ENCODE measurements at regions not wholly inside any gene's neighbourhood (a gene's known extent, or its start where the extent isn't known, plus 50 kb on each side); places are given as distances from the start of the nearest gene placed in this dataset.

DNA sequence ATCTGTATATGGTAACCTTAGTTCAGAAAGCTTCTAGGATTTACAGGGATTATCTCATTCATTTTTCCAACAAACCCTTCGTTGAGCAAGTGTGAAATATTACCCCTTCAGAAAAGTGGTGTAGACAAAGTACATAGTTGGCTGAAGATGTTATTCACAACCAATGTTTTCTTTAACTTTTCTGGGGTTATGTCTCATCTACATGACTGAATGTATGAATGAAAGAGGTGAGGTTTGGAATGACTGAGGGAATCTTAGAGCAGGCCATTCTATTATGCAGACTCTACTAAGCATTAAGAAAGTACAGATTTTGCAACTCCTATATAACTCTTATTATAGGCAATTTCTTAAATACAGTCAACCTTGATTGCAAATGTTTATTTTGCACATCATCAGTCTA is 167.2 kb downstream of the NDFIP2 start:
- no peak for TF ChIP-seq PRRX2 (CRISPR knock-in tag; IDR thresholded peaks at IDR 0.05)
- TF ChIP-seq, protein P1, sequence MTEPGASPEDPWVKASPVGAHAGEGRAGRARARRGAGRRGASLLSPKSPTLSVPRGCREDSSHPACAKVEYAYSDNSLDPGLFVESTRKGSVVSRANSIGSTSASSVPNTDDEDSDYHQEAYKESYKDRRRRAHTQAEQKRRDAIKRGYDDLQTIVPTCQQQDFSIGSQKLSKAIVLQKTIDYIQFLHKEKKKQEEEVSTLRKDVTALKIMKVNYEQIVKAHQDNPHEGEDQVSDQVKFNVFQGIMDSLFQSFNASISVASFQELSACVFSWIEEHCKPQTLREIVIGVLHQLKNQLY (CRISPR knock-in tag; IDR thresholded peaks at IDR 0.05) = no peak
